Activated naive CD8-positive, alpha-beta T cell treated with anti-CD3 and anti-CD28 coated beads for 36 hours (primary cell): ENCODE measurements at regions not wholly inside any gene's neighbourhood (a gene's known extent, or its start where the extent isn't known, plus 50 kb on each side); places are given as distances from the start of the nearest gene placed in this dataset.

Experiments
- DNase-seq: peaks from one replicate; pipeline ENCODE4 v3.0.0; 2021
- H3K27ac Mint-ChIP-seq: one replicate; pipeline ENCODE4 v1.8.0; 2022; ENCODE audit warnings: mild to moderate bottlenecking, moderate library complexity, mixed read lengths
- H3K27me3 Mint-ChIP-seq: one replicate; pipeline ENCODE4 v1.8.0; 2022; ENCODE audit warnings: mild to moderate bottlenecking, mixed read lengths
- H3K36me3 Mint-ChIP-seq: one replicate; pipeline ENCODE4 v1.8.0; 2021; ENCODE audit warnings: mild to moderate bottlenecking, mixed read lengths
- H3K4me1 Mint-ChIP-seq: one replicate; pipeline ENCODE4 v1.8.0; 2021; ENCODE audit warnings: mixed read lengths
- H3K4me3 Mint-ChIP-seq: one replicate; pipeline ENCODE4 v1.8.0; 2022; ENCODE audit warnings: mild to moderate bottlenecking, moderate library complexity, mixed read lengths
- H3K9me3 Mint-ChIP-seq: one replicate; pipeline ENCODE4 v1.8.0; 2022; ENCODE audit warnings: mixed read lengths

- no peak for DNase-seq
- no peak overlapping the region for H3K27ac Mint-ChIP-seq
- no peak overlapping the region for H3K4me3 Mint-ChIP-seq
- peaks cover 4% of the 10 kb centered on the region for H3K4me1 Mint-ChIP-seq
- no peaks in the 10 kb centered on the region for H3K27me3 Mint-ChIP-seq
- no peaks in the 10 kb centered on the region for H3K9me3 Mint-ChIP-seq
- no peaks in the 10 kb centered on the region for H3K36me3 Mint-ChIP-seq
Measured at GRCh38 chr12:90153827-90154226, 445.2 kb upstream of the ATP2B1 start.

DNA sequence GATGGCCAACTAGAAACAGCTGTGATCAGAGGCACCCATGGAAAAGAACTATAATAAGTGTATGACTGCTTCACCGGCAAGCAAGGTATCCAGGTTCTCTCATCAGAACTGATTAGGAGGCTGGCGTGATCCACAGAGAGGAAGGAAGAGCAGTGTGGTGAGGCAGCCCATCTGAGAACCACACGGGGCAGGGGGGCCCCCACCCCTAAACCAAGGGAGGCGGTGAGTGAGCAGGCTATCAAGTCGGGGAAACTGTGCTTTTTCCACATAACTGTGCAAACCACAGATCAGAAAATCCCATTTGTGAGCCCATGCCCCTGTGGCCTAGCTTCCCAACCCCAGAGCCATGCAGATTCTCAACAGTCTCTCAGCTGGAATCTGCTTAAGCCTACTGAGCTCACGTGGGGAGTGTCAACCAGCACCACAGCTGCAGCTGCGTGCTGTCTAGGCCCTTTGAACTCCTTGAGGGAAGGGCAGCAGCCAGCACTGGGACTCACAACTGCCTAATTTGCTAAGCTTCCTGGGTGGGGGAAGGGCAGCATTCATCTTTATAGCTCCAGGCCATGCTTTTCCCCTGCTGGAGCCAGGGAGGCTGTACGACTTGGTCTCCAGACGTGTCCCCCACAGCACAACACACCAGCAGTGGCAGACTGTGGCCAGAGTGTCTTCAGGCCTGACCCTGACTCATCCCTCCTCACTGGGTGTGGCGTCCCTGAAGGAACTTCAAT, 444.4 kb upstream of the ATP2B1 start:
- Mint-ChIP-seq H3K27me3 (no peaks in the 10 kb centered on the region), H3K9me3 (no peaks in the 10 kb centered on the region), H3K4me1 (peaks cover 4% of the 10 kb centered on the region), H3K27ac (no peak overlapping the region), H3K4me3 (no peak overlapping the region), H3K36me3 (no peaks in the 10 kb centered on the region)
- DNase-seq, result no peak

DNA sequence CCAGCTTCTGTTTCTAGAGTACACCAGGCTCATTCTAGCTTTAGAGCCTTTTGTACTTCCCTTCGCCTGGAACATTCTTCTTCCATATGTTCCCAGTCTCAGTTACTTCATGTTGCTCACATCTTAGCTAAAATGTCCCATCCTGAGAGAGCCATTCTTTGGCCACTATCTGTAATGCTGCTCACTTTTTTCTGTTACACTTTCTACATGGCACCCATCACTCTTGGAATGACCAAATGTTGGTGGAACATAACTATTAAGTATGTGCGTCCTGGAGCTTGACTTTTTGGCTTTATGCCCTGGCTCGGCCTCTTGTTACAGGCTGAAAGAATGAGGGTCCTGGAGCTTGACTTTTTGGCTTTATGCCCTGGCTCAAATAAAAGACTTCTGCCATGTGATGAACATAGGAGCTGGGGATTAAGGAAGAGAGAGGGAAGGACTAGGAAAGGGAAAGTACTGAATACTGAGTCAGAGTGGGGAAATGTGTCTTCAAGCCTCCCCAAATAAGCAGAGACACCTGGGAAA, 442.9 kb upstream of the ATP2B1 start:
- Mint-ChIP-seq H3K27me3 (no peaks in the 10 kb centered on the region), H3K4me1 (peaks cover 4% of the 10 kb centered on the region), H3K27ac (no peak overlapping the region), H3K9me3 (no peaks in the 10 kb centered on the region), H3K36me3 (no peaks in the 10 kb centered on the region), H3K4me3 (no peak overlapping the region)
- DNase-seq, result no peak

DNA sequence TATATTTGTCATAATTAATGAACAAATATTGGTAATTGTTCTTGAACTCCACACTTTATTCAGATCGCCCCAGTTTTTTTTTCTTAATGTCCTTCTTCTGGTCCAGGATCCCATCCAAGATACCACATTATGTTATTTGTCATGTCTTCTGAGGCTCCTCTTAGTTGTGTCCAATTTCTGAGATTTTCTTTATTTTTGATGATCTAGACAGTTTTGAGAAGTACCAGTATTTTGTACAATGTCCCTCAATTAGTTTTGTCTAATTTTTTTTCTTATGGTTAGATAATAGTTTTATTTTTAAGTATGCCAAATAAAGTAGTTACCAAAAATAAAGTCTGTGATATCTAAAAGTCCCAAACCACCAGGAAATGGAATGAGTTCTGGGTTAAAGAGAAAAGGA, 440.8 kb upstream of the ATP2B1 start:
- no peaks in the 10 kb centered on the region for H3K36me3 Mint-ChIP-seq
- H3K9me3 Mint-ChIP-seq, result no peaks in the 10 kb centered on the region
- H3K27ac Mint-ChIP-seq, result no peak overlapping the region
- peaks cover 4% of the 10 kb centered on the region for H3K4me1 Mint-ChIP-seq
- H3K27me3 Mint-ChIP-seq, result no peaks in the 10 kb centered on the region
- no peak for DNase-seq
- H3K4me3 Mint-ChIP-seq, result no peak overlapping the region

DNA sequence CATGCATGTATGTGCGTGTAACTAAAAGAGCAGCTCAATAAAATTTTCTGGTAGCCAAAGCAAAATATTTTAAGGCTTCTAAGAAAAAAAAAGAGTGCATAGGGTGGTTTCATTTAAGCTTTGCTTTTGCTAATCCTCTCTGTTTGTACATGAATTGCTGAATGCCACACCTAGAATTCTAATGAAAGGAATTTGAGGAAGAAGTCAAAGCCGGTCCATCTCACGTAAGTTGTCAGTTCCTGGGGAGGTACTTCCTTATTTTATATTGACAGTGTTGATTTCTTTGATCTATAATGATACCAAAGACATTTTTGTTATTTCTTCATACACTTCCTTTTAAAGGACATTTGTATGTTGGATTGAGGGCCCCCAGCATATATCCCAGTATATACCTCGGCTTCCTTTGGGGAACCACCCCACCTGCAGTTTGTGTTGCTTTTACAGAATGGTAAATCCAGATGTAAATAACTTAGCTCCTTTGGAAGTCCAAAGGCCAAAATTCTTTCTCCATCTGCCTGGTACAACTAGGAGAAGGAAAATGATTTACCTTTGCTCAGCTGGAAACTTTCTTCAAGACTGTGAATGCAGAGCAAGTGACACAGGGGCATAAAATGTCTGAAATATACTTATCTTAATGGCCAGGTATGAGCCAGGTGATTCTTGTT, 420.9 kb upstream of the ATP2B1 start:
- no peaks in the 10 kb centered on the region for H3K4me1 Mint-ChIP-seq
- H3K9me3 Mint-ChIP-seq, result peaks cover 1% of the 10 kb centered on the region
- no peaks in the 10 kb centered on the region for H3K27me3 Mint-ChIP-seq
- H3K27ac Mint-ChIP-seq, result no peak overlapping the region
- DNase-seq, result no peak
- no peak overlapping the region for H3K4me3 Mint-ChIP-seq
- no peaks in the 10 kb centered on the region for H3K36me3 Mint-ChIP-seq

DNA sequence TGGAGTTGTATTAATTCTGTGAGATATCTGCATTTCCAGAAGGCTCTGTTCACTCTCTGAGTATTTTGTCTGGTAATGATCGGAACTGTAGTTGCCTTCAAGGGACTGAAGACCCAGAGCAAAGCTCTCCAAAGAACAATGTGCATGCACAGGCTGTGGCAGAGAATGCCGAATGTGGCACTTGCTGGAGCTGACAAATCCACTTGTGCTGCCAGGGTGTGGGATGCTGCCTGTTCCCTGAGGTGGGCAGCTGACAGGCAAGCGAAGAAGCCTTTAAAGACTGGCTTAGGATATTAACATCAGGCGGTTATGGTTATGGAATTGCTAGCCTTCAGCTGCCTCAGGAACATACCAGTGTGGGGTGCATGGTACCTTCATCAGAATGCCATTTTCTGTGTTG, 419.9 kb upstream of the ATP2B1 start:
- no peaks in the 10 kb centered on the region for H3K27me3 Mint-ChIP-seq
- H3K36me3 Mint-ChIP-seq, result no peaks in the 10 kb centered on the region
- no peak overlapping the region for H3K4me3 Mint-ChIP-seq
- H3K9me3 Mint-ChIP-seq, result peaks cover 1% of the 10 kb centered on the region
- no peaks in the 10 kb centered on the region for H3K4me1 Mint-ChIP-seq
- DNase-seq, result no peak
- no peak overlapping the region for H3K27ac Mint-ChIP-seq

DNA sequence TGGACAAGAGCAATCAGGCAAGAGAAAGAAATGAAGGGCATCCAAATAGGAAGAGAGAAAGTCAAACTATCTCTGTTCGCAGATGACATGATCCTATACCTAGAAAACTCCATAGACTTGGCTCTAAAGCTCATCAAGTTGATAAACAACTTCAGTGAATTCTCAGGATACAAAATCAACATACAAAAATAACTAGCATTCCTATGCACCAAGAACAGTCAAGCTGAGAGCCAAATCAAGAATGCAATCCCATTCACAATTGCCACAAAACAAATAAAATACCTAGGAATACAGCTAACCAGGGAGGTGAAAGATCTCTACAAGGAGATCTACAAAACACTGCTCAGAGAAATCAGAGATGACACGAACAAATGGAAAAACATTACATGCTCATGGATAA, 417.5 kb upstream of the ATP2B1 start:
- no peak overlapping the region for H3K27ac Mint-ChIP-seq
- no peaks in the 10 kb centered on the region for H3K27me3 Mint-ChIP-seq
- H3K9me3 Mint-ChIP-seq, result peaks cover 6% of the 10 kb centered on the region
- no peak overlapping the region for H3K4me3 Mint-ChIP-seq
- no peak for DNase-seq
- no peaks in the 10 kb centered on the region for H3K36me3 Mint-ChIP-seq
- no peaks in the 10 kb centered on the region for H3K4me1 Mint-ChIP-seq

DNA sequence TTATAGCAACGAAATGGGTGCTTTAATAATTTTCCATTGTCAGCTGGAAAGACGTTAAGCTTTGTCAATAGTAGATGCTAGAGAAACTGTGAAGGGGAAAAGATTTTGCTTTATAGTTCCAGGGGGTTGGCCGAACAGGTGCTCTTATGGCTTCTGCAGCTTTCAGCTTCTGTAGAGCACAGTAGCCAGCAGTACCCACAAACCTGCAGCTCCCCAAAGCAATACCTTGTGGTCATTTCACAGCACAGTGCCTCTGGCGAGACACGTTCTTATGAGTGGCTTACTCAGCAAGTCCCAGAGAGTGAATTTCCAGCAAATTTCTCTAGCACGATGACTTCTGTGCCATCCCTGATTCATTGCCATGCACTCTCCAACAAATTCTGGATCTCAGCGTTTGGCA, 416.3 kb upstream of the ATP2B1 start:
- H3K27ac Mint-ChIP-seq, result no peak overlapping the region
- H3K4me3 Mint-ChIP-seq, result no peak overlapping the region
- no peaks in the 10 kb centered on the region for H3K4me1 Mint-ChIP-seq
- no peak for DNase-seq
- H3K36me3 Mint-ChIP-seq, result peaks cover 3% of the 10 kb centered on the region
- no peaks in the 10 kb centered on the region for H3K27me3 Mint-ChIP-seq
- H3K9me3 Mint-ChIP-seq, result peaks cover 17% of the 10 kb centered on the region

- Mint-ChIP-seq H3K4me1 (no peaks in the 10 kb centered on the region), H3K27me3 (no peaks in the 10 kb centered on the region), H3K9me3 (peaks cover 23% of the 10 kb centered on the region), H3K36me3 (peaks cover 3% of the 10 kb centered on the region), H3K4me3 (no peak overlapping the region), H3K27ac (no peak overlapping the region)
- no peak for DNase-seq
Measured at GRCh38 chr12:90124289-90124688, 415.7 kb upstream of the ATP2B1 start.

- DNase-seq, result no peak
- Mint-ChIP-seq H3K9me3 (peaks cover 24% of the 10 kb centered on the region), H3K36me3 (peaks cover 3% of the 10 kb centered on the region), H3K27me3 (no peaks in the 10 kb centered on the region), H3K4me1 (no peaks in the 10 kb centered on the region), H3K4me3 (no peak overlapping the region), H3K27ac (no peak overlapping the region)
Measured at GRCh38 chr12:90122681-90123080, 414.0 kb upstream of the ATP2B1 start.

DNA sequence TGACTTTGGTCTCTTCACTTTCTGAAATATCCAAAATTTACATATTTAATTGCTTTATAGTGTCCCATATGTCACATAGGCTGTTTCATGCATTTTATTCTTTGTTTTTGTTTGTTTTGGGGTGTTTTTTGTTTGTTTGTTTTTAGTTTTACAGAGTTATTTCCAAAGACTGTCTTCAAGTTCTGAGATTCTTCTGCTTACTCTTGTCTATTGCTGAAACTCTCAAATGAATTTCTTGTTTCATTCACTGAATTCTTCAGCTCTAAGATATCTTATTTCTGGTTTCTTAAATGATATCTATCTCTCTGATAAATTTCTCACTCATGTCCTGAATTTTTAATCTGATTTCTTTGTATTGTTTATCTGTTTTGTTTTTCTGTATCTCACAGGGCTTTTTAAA, 412.0 kb upstream of the ATP2B1 start:
- H3K4me3 Mint-ChIP-seq, result no peak overlapping the region
- H3K27ac Mint-ChIP-seq, result no peak overlapping the region
- H3K4me1 Mint-ChIP-seq, result no peaks in the 10 kb centered on the region
- no peaks in the 10 kb centered on the region for H3K27me3 Mint-ChIP-seq
- no peak for DNase-seq
- peaks cover 23% of the 10 kb centered on the region for H3K9me3 Mint-ChIP-seq
- H3K36me3 Mint-ChIP-seq, result peaks cover 3% of the 10 kb centered on the region

- DNase-seq, result no peak
- Mint-ChIP-seq H3K27ac (no peak overlapping the region), H3K4me1 (no peaks in the 10 kb centered on the region), H3K9me3 (no peaks in the 10 kb centered on the region), H3K36me3 (no peaks in the 10 kb centered on the region), H3K4me3 (no peak overlapping the region), H3K27me3 (no peaks in the 10 kb centered on the region)
Measured at GRCh38 chr12:90112666-90113065, 404.0 kb upstream of the ATP2B1 start.

DNA sequence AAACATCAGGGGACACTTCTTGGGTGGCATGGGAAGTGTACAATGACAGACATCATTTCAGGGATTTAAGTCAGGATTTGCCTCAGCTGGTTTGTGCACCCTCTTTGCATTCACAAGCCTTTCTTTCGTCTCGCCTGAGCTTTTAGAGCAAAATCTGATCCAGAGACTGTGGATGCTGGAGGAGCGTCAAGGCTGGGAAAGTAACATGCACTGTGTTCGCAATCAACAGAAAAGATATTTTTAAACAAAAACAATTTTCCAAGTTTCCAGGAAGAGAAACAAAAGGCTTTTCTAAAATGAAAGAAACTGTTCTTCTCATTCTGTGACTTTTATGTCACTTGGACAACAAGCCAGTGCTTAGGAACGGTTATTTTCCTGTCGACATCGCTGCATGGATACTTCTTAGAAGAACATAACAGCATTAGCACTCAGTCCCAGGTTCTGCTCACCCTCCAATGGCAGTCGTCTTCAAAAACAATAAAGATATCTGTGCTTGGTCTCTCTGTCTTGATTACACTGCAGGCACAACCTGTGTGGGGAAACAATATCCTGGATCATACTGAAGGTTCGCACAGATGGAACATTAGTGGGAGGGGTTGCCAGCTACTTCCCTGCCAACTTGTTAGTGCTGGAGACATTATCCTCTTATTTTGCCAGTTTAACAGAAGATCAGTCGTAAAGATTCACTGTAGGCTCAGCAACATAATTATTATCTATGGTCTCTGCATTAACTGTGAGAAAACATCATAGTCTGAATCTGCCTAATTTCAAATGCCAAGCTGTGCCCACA, 403.3 kb upstream of the ATP2B1 start:
- no peaks in the 10 kb centered on the region for H3K4me1 Mint-ChIP-seq
- no peaks in the 10 kb centered on the region for H3K9me3 Mint-ChIP-seq
- H3K27me3 Mint-ChIP-seq, result no peaks in the 10 kb centered on the region
- no peaks in the 10 kb centered on the region for H3K36me3 Mint-ChIP-seq
- DNase-seq, result no peak
- no peak overlapping the region for H3K27ac Mint-ChIP-seq
- no peak overlapping the region for H3K4me3 Mint-ChIP-seq

DNA sequence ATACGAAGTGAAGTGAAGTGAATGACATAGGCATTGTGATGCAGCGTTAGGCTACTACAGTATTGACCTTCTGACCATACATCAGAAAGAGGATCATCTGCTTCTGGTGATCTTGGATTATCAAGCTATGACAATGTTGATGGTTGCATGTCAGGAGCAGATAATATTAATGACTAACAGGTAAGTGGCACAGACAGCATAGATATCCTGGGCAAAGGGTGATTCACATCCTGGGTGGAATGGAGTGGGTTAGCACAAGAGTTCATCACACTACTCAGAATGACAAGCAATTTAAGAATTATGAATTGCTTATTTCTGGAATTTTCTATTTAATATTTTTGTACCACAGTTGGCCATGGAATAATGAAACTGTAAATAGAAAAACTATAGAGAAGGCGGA, 397.9 kb upstream of the ATP2B1 start:
- Mint-ChIP-seq H3K36me3 (no peaks in the 10 kb centered on the region), H3K4me3 (no peak overlapping the region), H3K9me3 (no peaks in the 10 kb centered on the region), H3K4me1 (peaks cover 4% of the 10 kb centered on the region), H3K27me3 (peaks cover 3% of the 10 kb centered on the region), H3K27ac (no peak overlapping the region)
- no peak for DNase-seq

DNA sequence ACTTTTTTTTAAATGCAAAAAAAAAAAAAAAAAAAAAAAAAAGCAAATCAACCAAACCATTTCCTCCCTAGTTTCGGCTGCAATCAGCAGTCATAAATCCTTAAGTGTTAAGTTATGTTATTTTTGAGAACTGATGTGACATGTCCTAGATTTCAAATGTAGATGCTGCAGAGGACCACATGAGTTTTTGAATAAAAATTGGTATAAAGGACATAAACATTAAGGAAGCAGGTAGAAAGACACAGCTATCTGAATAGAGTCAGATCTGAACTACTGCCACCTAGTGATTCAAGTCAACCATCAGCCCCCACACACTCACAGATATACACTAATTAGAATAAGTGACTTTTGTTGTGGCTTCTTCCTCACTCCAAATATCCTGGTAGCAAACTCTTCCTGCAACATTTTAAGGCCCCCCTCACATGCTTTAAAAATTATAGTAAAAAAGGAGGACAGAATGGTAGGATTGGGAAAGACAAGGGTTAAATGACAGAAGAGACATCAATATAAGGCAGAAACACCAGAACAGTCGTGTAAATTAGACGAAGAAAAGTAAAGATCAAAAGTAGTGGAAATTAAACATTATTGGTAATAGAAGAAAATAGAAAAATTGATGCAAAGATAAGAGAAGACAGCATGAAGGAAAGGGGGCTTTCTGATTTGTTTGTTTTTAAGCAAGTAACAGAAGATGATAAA, 394.5 kb upstream of the ATP2B1 start:
- Mint-ChIP-seq H3K27me3 (peaks cover 3% of the 10 kb centered on the region), H3K4me3 (peak overlapping the region; percentile 15), H3K4me1 (peaks cover 12% of the 10 kb centered on the region), H3K36me3 (no peaks in the 10 kb centered on the region), H3K27ac (peak overlapping the region; percentile 23), H3K9me3 (no peaks in the 10 kb centered on the region)
- DNase-seq, result no peak
